Activated CD4-positive, alpha-beta memory T cell treated with anti-CD3 and anti-CD28 coated beads, Interleukin-2, amount 10 ng/mL, durations not matched to agents 7 days and 5 days (primary cell): ENCODE measurements at regions not wholly inside any gene's neighbourhood (a gene's known extent, or its start where the extent isn't known, plus 50 kb on each side); places are given as distances from the start of the nearest gene placed in this dataset.
"Not testable (repeated sequence)": the region's sequence is repeated elsewhere in the genome, so short reads cannot be mapped to it uniquely, and the experiment has no call there.

Source experiments
- CTCF ChIA-PET: fragments of 350-600 bp; sonication (Branson Sonifier 250); formaldehyde crosslinking; loops from one replicate; lab custom pipeline; 2021; ENCODE audit warnings: antibody characterized with exemption, inconsistent platforms; lab: Charles Lee
- POLR2A ChIA-PET: fragments of 350-600 bp; sonication (Branson Sonifier 250); formaldehyde crosslinking; loops from one replicate; lab custom pipeline; 2021; ENCODE audit warnings: antibody characterized with exemption; lab: Charles Lee
- DNase-seq: peaks from one replicate; pipeline ENCODE4 v3.0.0-alpha.2; 2020
- H3K27ac Mint-ChIP-seq: one replicate; pipeline ENCODE4 v1.8.0; 2021; ENCODE audit warnings: mild to moderate bottlenecking, mixed read lengths
- H3K27me3 Mint-ChIP-seq: one replicate; pipeline ENCODE4 v1.8.0; 2021; ENCODE audit warnings: mixed read lengths
- H3K36me3 Mint-ChIP-seq: one replicate; pipeline ENCODE4 v1.8.0; 2021; ENCODE audit warnings: low read depth, mixed read lengths
- H3K4me1 Mint-ChIP-seq: one replicate; pipeline ENCODE4 v1.8.0; 2021; ENCODE audit warnings: mixed read lengths
- H3K4me3 Mint-ChIP-seq: one replicate; pipeline ENCODE4 v1.8.0; 2021; ENCODE audit warnings: mild to moderate bottlenecking, mixed read lengths
- H3K9me3 Mint-ChIP-seq: one replicate; pipeline ENCODE4 v1.8.0; 2021; ENCODE audit warnings: mixed read lengths

- no peak overlapping the region for H3K27ac Mint-ChIP-seq
- H3K36me3 Mint-ChIP-seq, result no peaks in the 10 kb centered on the region
- no peaks in the 10 kb centered on the region for H3K4me1 Mint-ChIP-seq
- ChIA-PET POLR2A (no interaction called here), CTCF (no interaction called here)
- H3K4me3 Mint-ChIP-seq, result no peak overlapping the region
- peaks cover 4% of the 10 kb centered on the region for H3K9me3 Mint-ChIP-seq
- DNase-seq, result no peak
- no peaks in the 10 kb centered on the region for H3K27me3 Mint-ChIP-seq
Observed at GRCh38 chr18:40163254-40163653, 1791.8 kb upstream of the PIK3C3 start.

- no peak for DNase-seq
- Mint-ChIP-seq H3K9me3 (peaks cover 4% of the 10 kb centered on the region), H3K4me1 (no peaks in the 10 kb centered on the region), H3K27ac (no peak overlapping the region), H3K36me3 (no peaks in the 10 kb centered on the region), H3K27me3 (no peaks in the 10 kb centered on the region), H3K4me3 (no peak overlapping the region)
- POLR2A ChIA-PET, result no interaction called here
- CTCF ChIA-PET, result no interaction called here
Observed at GRCh38 chr18:40160361-40160760, 1794.7 kb upstream of the PIK3C3 start.

GRCh38 chr18:40159141-40160017 lies 1795.7 kb upstream of the PIK3C3 start:
- Mint-ChIP-seq H3K27me3 (no peaks in the 10 kb centered on the region), H3K27ac (no peak overlapping the region), H3K9me3 (peaks cover 4% of the 10 kb centered on the region), H3K4me1 (no peaks in the 10 kb centered on the region), H3K4me3 (no peak overlapping the region), H3K36me3 (no peaks in the 10 kb centered on the region)
- ChIA-PET POLR2A (no interaction called here), CTCF (no interaction called here)
- DNase-seq, result no peak

GRCh38 chr18:40157120-40157519 lies 1797.9 kb upstream of the PIK3C3 start:
- ChIA-PET POLR2A (no interaction called here), CTCF (no interaction called here)
- H3K36me3 Mint-ChIP-seq, result no peaks in the 10 kb centered on the region
- no peaks in the 10 kb centered on the region for H3K4me1 Mint-ChIP-seq
- H3K9me3 Mint-ChIP-seq, result peaks cover 4% of the 10 kb centered on the region
- no peaks in the 10 kb centered on the region for H3K27me3 Mint-ChIP-seq
- no peak for DNase-seq
- H3K4me3 Mint-ChIP-seq, result no peak overlapping the region
- no peak overlapping the region for H3K27ac Mint-ChIP-seq

DNA sequence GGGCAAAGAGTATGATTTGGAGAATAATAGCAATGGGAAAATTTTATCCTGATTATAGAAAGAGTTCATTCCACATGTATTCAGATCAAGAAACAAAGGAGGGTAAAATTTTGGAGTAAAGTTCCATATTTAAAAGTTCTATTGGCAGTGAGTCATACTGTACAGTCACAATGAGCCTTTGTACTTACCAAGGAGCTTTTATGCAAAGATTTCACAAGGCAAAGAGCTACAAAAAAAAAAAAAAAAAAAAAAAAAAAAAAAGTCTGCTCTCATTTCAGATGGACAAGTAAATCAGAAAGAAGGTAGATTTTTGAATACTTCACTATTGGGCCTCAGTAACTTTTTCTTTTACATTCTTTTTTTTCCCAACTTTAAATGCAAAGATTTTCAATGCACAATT lies 1802.2 kb upstream of the PIK3C3 start:
- no peaks in the 10 kb centered on the region for H3K4me1 Mint-ChIP-seq
- no peak overlapping the region for H3K4me3 Mint-ChIP-seq
- CTCF ChIA-PET, result no interaction called here
- no peaks in the 10 kb centered on the region for H3K36me3 Mint-ChIP-seq
- peaks cover 9% of the 10 kb centered on the region for H3K9me3 Mint-ChIP-seq
- POLR2A ChIA-PET, result no interaction called here
- H3K27me3 Mint-ChIP-seq, result no peaks in the 10 kb centered on the region
- DNase-seq, result no peak
- H3K27ac Mint-ChIP-seq, result no peak overlapping the region

DNA sequence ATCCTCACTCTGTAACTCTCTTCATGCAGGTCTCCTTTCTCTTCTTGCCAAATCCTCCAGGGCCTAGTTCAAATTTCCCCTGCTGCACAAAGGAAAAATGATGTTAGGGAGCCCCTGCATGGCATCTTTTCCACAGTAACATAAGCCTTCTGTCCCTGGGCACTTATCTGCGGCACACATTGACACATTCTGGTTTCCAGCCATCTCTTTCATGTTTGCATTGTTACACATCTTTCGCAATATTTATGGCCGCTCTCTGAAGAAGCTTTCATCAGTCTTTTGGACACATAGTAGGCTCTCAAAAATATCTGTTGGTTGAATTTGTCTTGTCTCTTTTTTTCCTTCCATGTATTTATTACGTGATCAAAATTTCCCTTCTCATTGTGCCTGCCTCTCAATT lies 1806.1 kb upstream of the PIK3C3 start:
- H3K36me3 Mint-ChIP-seq, result no peaks in the 10 kb centered on the region
- no peak for DNase-seq
- H3K27ac Mint-ChIP-seq, result no peak overlapping the region
- H3K27me3 Mint-ChIP-seq, result no peaks in the 10 kb centered on the region
- ChIA-PET POLR2A (no interaction called here), CTCF (no interaction called here)
- H3K4me3 Mint-ChIP-seq, result no peak overlapping the region
- no peaks in the 10 kb centered on the region for H3K4me1 Mint-ChIP-seq
- H3K9me3 Mint-ChIP-seq, result peaks cover 5% of the 10 kb centered on the region

DNA sequence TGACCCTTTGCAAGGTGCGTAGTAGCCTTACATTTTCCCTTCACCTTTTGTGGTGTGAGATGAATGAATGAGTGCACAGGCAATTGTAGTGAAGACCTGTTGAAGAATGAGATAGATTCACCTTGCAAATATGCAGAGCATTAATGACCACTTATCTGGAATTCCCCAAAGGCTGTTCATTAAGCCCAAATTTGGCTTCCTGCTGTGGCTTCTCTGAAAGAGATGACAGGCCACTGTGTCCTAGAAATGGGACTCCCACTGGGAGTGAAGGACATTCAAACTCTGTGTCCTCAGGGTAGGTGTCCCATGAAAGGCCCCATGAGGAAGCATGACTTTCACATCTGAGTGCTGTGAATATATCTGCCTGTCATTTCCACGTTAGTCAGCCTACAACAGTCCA lies 1821.8 kb upstream of the PIK3C3 start:
- CTCF ChIA-PET, result no interaction called here
- no peak overlapping the region for H3K4me3 Mint-ChIP-seq
- no peak overlapping the region for H3K27ac Mint-ChIP-seq

DNA sequence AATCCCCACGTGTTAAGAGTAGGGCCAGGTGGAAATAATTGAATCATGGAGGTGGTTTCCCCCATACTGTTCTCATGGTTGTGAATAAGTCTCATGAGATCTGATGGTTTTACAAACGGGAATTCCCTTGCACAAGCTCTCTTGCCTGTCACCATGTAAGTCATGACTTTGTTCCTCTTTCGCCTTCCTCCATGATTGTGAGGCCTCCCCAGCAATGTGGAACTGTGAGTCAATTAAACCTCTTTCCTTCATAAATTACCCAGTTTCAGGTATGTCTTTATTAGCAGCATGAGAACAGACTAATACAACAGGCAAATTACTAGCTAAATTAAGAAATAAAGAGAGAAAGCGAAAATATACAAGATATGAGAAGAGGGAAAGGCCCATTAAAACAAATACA lies 1822.6 kb upstream of the PIK3C3 start:
- H3K27ac Mint-ChIP-seq, H3K27me3 Mint-ChIP-seq, DNase-seq, CTCF ChIA-PET, H3K4me1 Mint-ChIP-seq, POLR2A ChIA-PET, H3K4me3 Mint-ChIP-seq, H3K36me3 Mint-ChIP-seq: not testable (repeated sequence)
- peaks cover 14% of the 10 kb centered on the region for H3K9me3 Mint-ChIP-seq

More for the DNA sequence above, 1821.8 kb upstream of the PIK3C3 start:
- no peaks in the 10 kb centered on the region for H3K27me3 Mint-ChIP-seq
- DNase-seq, result no peak
- no peaks in the 10 kb centered on the region for H3K4me1 Mint-ChIP-seq
- POLR2A ChIA-PET, result no interaction called here
- H3K36me3 Mint-ChIP-seq, result no peaks in the 10 kb centered on the region
- H3K9me3 Mint-ChIP-seq, result peaks cover 11% of the 10 kb centered on the region

DNA sequence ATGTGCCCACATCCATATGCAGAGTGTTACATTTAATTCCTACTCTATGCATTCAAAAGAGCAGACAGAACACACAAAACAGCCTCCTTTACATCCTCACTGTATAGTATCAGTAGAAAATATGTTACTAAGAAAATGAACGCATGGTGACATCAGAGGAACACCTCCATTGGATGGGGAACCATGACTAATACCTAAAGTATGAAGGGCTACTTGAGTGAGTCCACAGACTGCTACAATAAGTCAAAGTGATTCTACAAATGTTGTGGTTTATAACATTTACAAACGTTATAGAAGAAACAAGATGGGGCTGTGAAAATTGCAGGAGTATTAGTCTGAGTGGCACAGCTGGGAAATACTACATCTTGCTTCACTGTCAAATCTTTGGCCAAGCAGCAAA lies 1830.9 kb upstream of the PIK3C3 start:
- ChIA-PET CTCF (no interaction called here), POLR2A (no interaction called here)
- H3K4me3 Mint-ChIP-seq, result no peak overlapping the region
- H3K9me3 Mint-ChIP-seq, result peaks cover 7% of the 10 kb centered on the region
- no peaks in the 10 kb centered on the region for H3K36me3 Mint-ChIP-seq
- H3K27ac Mint-ChIP-seq, result no peak overlapping the region
- DNase-seq, result no peak
- no peaks in the 10 kb centered on the region for H3K27me3 Mint-ChIP-seq
- no peaks in the 10 kb centered on the region for H3K4me1 Mint-ChIP-seq

GRCh38 chr18:40120796-40121391 lies 1834.1 kb upstream of the PIK3C3 start:
- Mint-ChIP-seq H3K4me3 (no peak overlapping the region), H3K4me1 (no peaks in the 10 kb centered on the region), H3K36me3 (no peaks in the 10 kb centered on the region), H3K27me3 (no peaks in the 10 kb centered on the region), H3K27ac (no peak overlapping the region), H3K9me3 (peaks cover 8% of the 10 kb centered on the region)
- ChIA-PET POLR2A (interaction anchor here (0.6 kb wide), 1 partner anchor 202 kb away, joined by 7 read pairs; no protein-coding TSS in a partner anchor), CTCF (no interaction called here)
- no peak for DNase-seq

DNA sequence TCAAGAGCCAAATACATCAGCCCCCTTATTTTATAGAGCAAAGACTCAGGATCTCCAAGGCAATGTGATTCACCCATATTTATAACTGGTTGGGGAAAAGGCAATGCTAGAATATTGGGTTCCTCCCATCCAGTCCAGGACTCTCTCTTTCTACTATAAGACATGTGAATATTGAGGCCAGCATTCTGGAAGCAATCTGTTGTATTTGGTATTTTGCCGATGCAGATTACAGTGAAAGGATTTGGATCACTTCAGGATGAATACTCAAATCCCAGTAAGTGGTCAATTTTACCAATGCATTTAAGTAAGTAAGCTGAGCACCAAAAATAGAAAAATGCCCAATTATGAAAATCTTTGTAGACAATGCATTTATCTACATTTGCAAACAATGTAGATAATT lies 1834.7 kb upstream of the PIK3C3 start:
- no peak for DNase-seq
- CTCF ChIA-PET, result no interaction called here
- Mint-ChIP-seq H3K27me3 (no peaks in the 10 kb centered on the region), H3K36me3 (no peaks in the 10 kb centered on the region), H3K9me3 (peaks cover 8% of the 10 kb centered on the region), H3K4me3 (no peak overlapping the region), H3K27ac (no peak overlapping the region), H3K4me1 (no peaks in the 10 kb centered on the region)
- POLR2A ChIA-PET, result no interaction called here

DNA sequence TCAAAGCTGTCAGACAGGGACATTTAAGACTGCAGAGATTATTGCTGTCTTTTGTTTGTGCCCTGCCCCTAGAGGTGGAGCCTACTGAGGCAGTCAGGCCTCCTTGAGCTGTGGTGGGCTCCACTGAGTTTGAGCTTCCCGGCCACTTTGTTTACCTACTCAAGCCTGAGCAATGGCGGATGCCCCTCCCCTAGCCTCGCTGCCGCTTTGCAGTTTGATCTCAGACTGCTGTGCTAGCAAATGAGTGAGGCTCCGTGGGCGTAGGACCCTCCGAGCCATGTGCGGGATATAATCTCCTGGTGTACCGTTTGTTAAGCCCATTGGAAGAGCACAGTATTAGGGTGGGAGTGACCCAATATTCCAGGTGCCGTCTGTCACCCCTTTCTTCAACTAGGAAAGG lies 1835.5 kb upstream of the PIK3C3 start:
- CTCF ChIA-PET, H3K4me1 Mint-ChIP-seq, H3K27me3 Mint-ChIP-seq, H3K27ac Mint-ChIP-seq, DNase-seq, POLR2A ChIA-PET, H3K36me3 Mint-ChIP-seq, H3K9me3 Mint-ChIP-seq, H3K4me3 Mint-ChIP-seq: not testable (repeated sequence)

DNA sequence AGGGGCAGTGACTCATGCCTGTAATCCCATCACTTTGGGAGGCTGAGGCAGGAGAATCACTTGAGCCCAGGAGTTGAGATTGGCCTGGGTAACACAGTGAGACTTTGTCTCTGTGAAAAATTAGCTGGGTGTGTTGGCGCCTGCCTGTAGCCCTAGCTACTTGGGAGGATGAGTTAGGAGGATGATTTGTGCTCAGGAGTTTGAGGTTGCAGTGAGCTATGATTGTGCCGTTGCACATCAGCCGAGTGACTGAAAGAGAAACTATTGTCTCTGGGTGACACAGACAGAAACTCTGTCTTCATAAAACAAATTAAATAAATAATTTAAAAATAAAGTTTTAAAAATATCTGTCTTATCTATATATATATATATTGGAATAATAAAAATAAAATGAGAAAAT lies 1844.6 kb upstream of the PIK3C3 start:
- Mint-ChIP-seq H3K36me3 (no peaks in the 10 kb centered on the region), H3K4me1 (no peaks in the 10 kb centered on the region), H3K9me3 (peaks cover 10% of the 10 kb centered on the region), H3K27ac (no peak overlapping the region), H3K4me3 (no peak overlapping the region), H3K27me3 (no peaks in the 10 kb centered on the region)
- POLR2A ChIA-PET, result no interaction called here
- no peak for DNase-seq
- CTCF ChIA-PET, result no interaction called here
